VCaP (cell line): ENCODE measurements at regions not wholly inside any gene's neighbourhood (a gene's known extent, or its start where the extent isn't known, plus 50 kb on each side); places are given as distances from the start of the nearest gene placed in this dataset.
A peak's percentile ranks its signal among the peaks of the same experiment; 100 is the strongest.
"Not testable (repeated sequence)": the region's sequence is repeated elsewhere in the genome, so short reads cannot be mapped to it uniquely, and the experiment has no call there.

Experiments used
- H3K27ac ChIP-seq: fragments of 450-650 bp; 2 replicates; pipeline ENCODE4 v1.5.1; 2017
- TF ChIP-seq, protein P1 (sequence below): fragments of 450-650 bp; conservative IDR thresholded peaks from 2 replicates; pipeline ENCODE4 v1.5.1; 2017; ENCODE audit warnings: mild to moderate bottlenecking, moderate library complexity

DNA sequence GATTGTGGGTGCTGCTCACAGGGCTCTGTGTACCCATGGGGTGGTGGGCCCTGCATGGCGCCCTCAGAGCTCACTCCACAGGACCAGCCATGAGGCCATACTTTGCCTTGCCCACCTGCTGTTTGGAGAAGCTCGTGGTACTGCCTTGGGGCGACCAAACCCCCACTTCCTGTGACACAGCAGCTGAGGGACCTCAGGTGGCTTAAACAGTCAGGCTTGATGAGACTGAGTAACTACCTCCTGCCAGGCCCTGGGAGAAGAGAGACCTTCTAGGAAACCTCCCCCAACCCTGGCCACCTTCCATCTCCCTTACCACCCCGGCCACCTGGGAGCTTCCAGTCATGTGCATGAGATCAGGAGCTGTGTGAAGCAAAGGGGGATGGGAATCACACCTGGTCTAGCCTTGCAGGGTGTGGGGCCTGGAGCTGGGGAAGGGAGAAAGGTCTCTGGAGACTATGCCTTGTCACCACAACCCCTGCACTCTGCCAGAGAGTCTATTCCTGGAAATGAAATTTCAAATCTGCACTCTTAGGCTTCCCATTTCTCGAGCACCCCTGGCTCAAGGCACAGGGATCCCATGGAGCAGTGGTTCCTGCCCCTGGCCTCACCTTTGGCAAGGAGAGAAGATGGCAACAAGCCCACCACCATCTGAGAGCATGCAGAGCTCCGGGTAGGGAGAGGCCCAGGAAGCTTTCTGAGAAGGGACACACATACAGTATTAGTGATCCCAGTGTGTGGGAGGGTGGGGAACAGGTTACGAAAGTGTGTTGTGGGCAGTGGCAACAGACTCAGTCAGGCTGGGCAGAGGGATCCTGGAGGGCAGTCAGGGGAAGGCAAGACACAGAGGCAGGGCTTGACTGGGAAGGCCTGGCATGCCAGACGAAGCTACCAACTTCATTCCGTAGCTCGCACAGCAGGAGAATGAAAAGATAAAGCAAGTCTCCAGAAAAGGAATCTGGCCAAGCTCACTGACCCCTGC is 125.0 kb downstream of the URI1 start:
- TF ChIP-seq, protein P1, sequence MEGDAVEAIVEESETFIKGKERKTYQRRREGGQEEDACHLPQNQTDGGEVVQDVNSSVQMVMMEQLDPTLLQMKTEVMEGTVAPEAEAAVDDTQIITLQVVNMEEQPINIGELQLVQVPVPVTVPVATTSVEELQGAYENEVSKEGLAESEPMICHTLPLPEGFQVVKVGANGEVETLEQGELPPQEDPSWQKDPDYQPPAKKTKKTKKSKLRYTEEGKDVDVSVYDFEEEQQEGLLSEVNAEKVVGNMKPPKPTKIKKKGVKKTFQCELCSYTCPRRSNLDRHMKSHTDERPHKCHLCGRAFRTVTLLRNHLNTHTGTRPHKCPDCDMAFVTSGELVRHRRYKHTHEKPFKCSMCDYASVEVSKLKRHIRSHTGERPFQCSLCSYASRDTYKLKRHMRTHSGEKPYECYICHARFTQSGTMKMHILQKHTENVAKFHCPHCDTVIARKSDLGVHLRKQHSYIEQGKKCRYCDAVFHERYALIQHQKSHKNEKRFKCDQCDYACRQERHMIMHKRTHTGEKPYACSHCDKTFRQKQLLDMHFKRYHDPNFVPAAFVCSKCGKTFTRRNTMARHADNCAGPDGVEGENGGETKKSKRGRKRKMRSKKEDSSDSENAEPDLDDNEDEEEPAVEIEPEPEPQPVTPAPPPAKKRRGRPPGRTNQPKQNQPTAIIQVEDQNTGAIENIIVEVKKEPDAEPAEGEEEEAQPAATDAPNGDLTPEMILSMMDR, result no peak
- H3K27ac ChIP-seq, result no peak overlapping the region

DNA sequence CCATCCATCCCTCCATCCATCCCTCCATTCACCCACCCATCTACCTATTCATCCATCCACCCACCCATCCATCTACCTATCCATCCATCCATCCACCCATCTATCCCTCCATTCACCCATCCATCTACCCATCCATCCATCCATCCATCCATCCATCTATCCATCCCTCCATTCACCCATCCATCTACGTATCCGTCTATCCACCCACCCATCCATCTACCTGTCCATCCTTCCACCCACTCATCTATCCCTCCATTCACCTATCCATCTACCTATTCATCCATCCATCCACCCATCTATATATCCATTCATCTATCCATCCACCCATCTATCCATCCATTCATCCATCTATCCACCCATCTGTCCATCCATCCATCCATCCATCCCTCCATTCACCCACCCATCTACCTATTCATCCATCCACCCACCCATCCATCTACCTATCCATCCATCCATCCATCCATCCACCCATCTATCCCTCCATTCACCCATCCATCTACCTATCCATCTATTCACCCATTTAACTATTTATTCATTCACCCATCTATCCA is 126.0 kb downstream of the URI1 start:
- H3K27ac ChIP-seq, result not testable (repeated sequence)

DNA sequence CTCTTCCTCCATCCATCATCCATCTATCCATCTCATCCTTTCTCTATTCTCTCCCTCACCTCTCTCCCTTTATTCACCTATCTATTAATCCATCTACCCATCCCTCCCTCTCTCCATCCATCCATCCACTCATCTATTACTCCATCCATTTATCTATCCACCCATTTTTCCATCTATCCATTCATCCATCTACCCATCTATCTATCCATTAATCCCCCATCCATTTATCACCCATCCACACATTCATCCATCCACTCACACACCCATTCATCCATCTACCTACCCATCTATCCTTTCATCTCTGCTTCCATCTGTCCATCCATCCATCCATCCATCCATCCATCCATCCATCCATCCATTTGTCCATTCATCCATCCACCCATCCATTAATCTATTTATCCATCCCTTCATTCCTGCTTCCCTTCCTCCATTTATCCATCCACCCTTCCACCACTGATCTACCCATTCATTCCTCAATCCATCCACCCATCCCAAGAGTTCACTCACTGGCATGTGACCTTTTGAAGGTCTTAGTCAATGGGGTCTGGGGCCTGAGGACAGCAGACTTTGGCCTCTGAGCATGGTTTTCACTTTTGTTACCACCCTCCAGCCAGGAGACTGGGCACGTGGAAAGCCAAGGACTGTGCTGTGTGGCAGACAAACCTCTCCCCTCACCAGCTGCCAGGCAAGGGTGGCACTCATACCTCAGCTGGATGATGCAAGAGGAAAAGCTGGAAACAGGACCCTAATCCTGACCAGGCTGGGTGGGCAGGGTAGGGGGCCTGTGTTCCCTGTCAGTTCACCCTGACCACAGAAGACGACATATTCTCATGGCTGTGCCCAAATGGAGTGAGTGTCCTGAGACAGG is 126.7 kb downstream of the URI1 start:
- TF ChIP-seq, protein P1, result no peak
- peak overlapping the region; percentile 96; the same call in 1 of the 2 replicates for H3K27ac ChIP-seq

DNA sequence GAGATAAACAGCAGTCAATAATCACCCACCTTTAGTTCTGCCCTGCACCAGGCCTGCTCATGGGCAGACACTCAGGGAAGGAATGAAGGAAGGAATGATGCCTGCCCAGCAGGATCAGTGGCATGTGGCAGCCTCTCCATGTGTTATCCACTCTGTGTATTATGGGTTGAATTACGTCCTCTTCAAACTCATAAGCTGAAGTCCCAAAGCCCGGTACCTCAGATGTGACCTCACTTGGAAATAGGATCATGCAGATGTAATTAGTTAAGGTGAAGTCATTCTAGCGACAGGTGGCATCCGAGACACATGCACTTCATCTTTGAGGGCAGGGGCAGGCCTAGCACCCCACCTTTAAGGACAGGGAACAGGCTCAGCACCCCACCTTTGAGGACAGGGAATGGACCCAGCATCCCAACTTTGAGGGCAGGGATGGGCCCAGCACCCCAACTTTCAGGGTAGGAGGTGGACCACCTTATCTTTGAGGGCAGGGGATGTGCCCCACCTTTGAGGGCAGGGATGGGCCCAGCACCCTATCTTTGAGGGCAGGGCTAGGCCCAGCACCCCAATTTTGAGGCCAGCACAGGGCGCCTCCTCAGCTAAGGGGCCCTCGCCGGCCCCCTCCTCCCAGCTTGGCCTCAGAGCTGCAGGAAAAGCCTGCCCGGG is 127.6 kb downstream of the URI1 start:
- TF ChIP-seq, protein P1, result no peak
- H3K27ac ChIP-seq, result peak overlapping the region; percentile 96

DNA sequence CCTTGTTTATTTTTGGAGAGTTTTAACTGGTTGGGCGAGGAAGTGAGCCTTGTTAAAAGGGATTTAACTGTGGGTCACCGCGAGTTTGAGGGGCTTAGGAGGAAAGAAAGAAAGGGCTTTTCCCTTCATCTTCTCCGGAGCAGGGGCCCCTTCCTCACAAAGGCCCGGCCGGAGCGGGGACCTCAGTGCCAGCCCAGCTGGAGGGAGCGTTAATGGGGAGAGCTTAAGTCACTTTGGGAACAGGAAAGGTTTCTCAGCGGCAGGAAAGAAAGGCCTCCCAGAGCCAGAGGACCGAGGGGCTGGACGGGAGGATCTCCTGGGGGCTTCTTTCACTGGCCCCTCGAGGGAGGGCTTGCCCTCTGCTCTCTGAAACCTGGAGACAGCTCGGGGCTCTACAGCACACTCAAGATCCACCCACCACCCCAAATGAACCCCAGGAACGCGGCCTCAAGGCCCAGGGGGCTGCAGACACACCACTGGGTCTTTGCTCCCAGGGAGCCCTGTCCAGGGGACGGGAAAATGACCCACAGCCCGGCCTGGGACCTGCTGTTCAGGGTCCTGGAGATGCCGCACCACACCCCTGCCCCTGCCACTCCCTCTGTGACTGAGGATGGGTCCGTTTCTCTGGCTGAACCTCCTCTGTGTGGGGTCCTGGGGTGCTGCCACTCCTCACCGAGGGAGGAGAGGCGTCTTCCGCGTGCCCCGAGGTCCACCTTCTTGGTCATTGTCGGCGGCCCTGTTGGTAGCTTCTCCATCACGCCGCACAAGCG is 128.3 kb downstream of the URI1 start:
- peak overlapping the region; percentile 96 for H3K27ac ChIP-seq
- TF ChIP-seq, protein P1, result no peak

DNA sequence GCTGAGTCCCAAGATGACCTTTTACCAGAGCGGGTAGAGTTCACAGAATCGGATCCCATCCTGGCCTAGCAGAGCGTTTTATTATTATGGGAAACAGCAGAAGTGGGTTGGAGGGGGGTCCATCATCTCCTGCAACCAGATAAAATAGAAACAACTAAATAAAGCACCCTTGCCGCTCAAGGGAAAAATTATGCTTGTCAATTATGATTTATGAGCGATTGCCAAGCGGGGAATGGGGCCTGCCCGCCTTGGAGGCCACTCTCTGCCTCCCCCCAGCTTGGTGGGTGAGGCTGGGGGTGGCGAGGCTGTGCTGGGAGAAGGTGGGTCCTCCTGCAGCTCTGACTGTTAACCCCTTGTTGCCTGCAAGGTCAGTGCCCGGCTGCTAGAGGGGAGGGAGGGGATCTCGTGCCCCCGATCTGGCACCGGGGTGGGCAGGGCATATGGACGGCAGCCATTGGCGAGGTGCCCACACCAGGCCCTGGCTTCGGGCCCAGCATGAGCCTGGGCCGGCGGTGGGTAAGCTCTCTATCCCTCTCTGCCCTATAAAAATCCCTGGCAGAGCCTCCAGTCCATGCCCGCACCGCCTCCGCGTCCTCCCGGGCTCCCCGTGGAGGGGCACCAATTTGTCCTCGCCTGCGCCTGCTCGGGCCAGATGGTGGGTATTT is 129.1 kb downstream of the URI1 start:
- TF ChIP-seq, protein P1, result no peak
- peak overlapping the region; percentile 96 for H3K27ac ChIP-seq
